ENCODE measurements at regions not wholly inside any gene's neighbourhood (a gene's known extent, or its start where the extent isn't known, plus 50 kb on each side); places are given as distances from the start of the nearest gene placed in this dataset.
A peak's percentile ranks its signal among the peaks of the same experiment; 100 is the strongest.
"Not testable (repeated sequence)": the region's sequence is repeated elsewhere in the genome, so short reads cannot be mapped to it uniquely, and the experiment has no call there.

DNA sequence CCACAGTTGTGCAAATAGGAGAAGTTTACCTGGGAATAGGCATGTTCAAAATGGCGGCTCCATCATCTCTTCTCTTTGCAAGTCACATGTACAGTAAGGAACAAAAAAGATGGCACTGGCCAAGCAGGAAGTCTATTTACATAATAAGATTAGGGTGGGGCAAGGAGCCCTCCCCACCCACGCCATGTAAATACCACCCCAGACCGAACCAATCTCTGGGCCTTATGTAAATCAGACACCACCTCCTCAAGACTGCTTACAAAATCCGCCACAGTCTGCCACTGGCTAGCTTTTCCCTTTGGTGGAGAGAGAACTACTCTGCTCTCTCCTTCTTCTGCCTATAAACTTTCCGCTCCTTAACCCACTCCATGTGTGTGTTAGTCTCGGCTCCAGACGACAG, 1496.3 kb downstream of the REEP3 start:
- intact Hi-C loops (cut with DNase I): no loop called here
- peak in 1 of 10 donors; percentile 26 for DNase-seq

DNA sequence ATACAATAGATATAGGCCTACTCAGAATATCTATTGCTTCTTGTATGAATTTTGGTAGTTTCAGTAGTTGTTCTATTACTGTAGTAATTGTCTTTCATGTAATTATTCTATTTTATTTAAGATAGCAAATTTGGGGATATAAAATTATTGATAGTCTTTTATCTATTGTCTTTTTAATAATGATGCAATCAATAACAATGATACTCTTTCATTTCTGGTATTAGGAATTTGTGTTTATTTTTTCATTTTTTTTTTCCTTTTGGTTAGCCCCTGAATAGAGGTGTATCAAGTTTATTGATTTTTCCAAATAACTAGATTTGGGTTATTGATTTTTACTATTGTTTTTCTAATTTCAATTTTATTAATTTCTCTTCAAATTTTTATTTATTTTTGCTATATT, 1503.7 kb downstream of the REEP3 start:
- DNase-seq: no peak

DNA sequence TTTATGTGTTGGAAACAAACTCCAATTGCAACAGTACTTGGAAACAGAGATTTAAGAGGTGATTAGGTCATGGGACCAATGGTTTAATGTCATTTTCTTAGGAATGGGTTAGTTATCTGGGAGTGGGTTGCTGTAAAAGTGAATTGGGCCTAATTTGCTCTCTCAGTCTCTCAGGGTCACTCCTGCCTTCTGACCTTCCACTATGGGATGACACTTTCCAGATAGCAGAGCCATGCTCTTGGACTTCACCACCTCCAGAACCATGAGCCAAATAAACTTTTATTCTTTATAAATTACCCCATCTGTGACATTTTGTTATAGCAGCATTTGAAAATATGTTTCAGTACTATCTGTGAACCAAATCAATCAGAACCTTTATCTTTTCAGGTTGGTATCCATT, 1509.1 kb downstream of the REEP3 start:
- intact Hi-C loops (cut with DNase I): no loop called here
- no peak for DNase-seq

More for the DNA sequence above, 1503.7 kb downstream of the REEP3 start:
- intact Hi-C loops (cut with DNase I): no loop called here

DNA sequence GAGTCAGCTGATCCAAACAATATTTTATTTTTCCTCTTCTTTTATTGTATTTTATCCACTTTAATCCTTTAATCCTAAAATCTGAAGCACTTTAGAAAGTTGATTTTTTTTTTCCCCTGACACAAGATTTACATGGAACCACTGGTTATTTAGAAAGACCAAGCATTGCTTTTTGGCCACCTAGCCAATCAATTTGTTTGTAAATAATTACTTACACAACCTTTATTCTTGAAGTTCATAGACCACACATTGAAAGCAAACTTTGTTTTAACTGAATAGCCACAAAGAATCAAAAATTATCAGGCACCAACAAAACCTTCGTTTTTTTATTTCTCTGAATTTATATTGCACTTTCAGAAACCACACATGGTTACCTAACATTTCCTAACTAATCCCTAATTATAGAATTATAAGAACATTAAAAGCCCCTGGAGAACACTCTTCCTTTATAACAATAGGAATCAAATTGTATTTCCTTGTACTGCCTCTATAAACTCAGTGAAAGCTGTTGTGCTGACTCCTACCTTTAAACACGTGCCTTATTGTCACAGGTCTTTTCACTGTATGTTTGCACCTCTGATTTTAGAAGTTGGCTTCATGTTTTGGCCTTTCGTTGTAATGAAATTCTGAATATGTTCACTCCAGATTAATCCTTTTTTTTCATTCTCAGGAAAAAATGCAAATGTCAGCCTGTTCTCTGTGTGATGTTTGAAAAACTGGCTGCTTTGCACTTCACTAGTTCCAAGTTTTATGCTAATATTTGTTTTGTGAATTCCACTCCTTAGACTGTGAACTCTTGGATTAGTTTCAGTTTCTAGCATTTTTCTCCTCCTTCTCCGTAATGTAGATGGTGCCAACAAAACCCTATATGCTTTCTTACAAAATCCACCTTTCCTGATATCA, 1511.9 kb downstream of the REEP3 start:
- DNase-seq: no peak

DNA sequence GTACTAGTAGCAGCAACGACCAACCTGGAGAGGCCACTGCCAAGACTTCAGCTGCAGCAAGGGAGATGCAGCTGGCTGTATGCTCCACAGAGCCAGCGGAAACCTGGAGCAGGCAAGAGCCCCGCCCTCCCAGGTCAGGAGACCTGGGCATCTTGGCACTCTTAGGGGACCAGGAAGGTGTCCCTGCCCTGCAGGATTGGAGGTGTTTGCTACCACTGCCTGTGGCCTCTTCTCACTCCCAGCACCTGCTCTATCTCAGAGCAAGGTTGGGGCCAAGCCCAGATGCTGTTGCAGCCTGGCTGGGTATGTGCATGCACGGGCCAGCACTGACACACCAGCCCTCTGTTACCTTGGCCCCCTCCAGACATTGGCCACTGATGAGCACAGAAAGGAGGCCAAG, 1512.8 kb downstream of the REEP3 start:
- intact Hi-C loops (cut with DNase I): no loop called here
- DNase-seq: peak in 2 of 10 donors; percentile 31 to 57

More for the DNA sequence above, 1511.9 kb downstream of the REEP3 start:
- intact Hi-C loops (cut with DNase I): no loop called here

DNA sequence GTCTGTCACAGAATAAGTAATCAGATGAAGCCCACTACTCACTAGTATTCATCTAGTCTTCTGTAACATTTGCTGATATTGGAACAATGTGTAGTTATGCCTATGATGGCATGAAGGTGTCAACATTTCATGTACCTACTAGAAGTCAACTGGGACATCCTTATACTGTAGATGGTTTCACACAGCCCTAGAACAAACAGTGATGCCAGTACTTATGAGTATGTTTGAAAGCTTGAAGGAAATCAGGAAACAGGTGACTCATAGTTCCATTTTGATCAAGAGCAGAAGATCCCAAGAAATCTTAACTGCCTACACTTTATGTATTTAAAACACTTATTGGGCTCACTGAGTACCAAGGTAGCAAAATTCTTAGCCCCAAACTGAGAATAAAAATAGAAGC, 1519.6 kb downstream of the REEP3 start:
- DNase-seq: no peak
- intact Hi-C loops (cut with DNase I): no loop called here

DNA sequence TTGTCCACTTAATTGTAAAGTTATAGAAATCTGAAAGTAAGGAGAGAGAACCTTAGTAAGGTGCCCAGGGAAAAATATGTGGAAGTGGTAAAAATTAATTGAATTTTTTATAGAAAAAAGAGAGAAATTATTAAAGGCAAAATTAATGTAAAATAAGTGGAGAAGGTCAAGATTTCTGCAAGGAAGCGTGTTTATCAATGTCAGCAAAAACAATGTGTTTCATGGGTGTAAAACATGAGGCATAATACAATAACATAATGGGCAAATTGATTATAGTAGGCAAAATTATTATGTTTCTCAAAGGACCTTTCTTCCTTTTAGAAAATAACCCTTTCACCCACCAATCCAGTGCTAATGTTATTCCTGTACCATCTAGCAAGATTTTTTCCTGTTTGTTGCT, 1520.1 kb downstream of the REEP3 start:
- no peak for DNase-seq
- intact Hi-C loops (cut with DNase I): no loop called here

DNA sequence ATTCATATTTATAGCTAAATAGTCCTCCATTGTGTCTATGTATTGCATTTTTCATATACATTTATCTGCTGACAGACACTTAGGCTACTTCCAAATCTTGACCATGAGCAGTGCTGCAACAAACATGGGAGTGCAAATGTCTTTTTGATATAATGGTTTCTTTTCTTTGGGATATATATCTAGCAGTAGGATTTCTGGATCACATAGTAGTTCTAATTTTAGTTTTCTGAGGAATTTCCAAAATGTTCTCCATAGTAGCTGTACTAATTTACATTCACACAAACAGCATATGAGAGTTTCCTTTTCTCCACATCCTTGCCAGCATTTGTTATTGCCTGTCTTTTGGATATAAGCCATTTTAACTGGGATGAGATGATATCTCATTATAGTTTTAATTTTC, 1521.3 kb downstream of the REEP3 start:
- intact Hi-C loops (cut with DNase I): no loop called here
- DNase-seq: no peak

DNA sequence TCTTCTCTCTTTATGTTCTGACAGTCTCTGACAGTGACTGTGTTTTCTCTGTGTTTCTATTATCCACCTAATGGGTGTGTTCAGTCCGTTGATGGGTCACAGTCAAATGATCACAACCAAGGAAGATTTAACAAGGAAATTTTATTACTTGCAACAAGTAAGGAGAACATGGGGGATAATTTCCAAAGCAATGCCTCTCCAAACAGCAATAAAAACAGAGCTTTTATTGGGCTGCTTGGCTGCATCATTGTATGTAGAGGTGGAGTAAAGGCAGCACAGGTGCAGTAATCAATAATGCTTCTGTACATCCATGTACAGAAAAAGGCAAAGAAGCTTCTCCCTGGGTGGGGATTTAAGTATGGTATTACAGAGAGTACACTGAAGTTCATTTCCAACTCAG, 1525.6 kb downstream of the REEP3 start:
- no peak for DNase-seq
- intact Hi-C loops (cut with DNase I): no loop called here

DNA sequence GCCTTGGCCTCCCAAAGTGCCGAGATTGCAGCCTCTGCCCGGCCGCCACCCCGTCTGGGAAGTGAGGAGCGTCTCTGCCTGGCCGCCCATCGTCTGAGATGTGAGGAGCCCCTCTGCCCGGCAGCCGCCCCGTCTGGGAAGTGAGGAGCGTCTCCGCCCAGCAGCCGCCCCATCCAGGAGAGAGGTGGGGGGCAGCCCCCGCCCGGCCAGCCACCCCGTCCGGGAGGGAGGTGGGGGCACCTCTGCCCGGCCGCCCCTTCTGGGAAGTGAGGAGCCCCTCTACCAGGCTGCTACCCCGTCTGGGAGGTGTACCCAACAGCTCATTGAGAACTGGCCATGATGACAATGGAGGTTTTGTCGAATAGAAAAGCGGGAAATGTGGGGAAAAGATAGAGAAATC, 1530.9 kb downstream of the REEP3 start:
- DNase-seq: peak in 1 of 10 donors; percentile 44
- intact Hi-C loops (cut with DNase I): not testable (repeated sequence)

DNA sequence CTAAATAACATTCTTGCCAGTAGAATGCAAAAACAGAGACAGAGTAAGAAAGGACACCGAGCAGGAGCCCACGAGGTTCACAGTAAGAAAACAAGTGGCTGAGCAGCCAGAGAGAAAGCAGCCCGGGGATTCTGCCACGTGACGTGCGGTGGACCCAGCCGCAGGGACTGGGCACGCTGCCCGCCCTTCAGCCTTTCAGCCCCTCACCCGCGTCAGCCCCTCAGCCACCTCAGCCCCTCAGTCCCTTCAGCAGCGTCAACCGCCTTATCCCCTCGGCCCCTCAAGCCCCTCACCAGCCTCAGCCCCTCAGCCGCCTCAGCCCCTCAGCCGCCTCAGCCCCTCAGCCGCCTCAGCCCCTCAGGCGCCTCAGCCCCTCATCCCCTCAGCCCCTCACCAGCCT, 1532.2 kb downstream of the REEP3 start:
- intact Hi-C loops (cut with DNase I): not testable (repeated sequence)
- DNase-seq: peak in 1 of 10 donors; percentile 48

DNA sequence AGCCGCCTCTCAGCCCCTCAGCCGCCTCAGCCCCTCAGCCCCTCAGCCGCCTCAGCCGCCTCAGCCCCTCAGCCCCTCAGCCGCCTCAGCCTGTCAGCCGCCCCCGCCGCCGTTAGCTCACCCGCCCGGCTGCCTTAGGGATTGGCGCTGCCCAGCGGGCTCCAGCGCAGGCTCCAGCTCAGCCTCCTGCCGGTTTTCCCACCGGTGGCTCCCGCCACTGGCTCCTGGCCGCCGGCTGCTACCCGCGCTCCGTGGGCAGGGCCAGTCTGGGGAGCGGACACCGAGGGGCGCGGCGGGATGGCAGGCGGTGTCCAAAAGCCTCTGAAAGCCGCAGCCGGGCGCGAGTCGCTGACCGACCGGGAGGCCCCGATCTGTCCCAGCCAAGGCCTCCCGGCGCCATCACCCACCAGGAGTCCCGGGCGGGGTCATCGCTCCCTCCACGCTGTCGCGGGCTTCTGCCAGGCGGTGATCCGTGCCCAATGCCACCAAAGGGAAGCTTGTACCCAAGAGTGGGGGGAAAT, 1532.7 kb downstream of the REEP3 start:
- DNase-seq: peak in 2 of 10 donors; percentile 47 to 62
- intact Hi-C loops (cut with DNase I): not testable (repeated sequence)

DNA sequence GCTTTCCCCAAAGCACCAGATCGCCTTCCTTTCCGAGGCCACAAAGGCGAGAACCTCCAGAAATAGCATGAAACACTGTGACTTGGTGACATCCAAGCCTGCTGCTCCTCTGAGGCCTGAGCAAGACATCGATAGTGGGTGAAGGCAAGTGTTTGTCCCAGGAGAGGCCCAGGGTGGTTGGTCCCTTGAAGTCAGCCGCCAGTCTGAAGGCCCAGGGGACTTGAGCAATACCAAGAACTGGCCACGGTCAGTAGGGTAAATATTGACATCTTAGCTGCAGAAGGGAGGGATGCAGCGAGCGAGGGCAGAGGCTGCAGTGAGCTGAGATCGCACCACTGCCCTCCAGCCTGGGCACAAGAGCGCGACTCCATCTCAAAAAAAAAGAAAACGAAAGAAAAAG, 1533.5 kb downstream of the REEP3 start:
- intact Hi-C loops (cut with DNase I); DNase-seq: not testable (repeated sequence)

DNA sequence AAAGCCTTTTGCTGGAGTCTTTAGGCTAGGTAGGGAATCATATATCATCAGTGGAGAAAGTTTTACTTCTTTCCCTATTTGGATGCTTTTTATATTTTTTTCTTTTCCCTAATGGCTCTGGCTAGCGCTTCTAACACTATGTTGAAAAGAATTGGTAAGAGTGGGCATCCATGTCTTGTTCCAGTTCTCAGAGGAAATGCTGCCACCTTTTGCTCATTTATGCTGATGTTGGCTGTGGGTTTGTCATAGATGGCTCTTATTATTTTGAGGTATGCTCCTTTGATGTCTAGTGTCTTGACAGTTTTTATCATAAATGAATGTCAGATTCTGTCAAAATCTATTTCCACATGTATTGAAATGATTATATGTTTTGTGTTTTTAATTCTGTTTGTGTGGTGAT, 1544.1 kb downstream of the REEP3 start:
- no peak for DNase-seq
- intact Hi-C loops (cut with DNase I): no loop called here

DNA sequence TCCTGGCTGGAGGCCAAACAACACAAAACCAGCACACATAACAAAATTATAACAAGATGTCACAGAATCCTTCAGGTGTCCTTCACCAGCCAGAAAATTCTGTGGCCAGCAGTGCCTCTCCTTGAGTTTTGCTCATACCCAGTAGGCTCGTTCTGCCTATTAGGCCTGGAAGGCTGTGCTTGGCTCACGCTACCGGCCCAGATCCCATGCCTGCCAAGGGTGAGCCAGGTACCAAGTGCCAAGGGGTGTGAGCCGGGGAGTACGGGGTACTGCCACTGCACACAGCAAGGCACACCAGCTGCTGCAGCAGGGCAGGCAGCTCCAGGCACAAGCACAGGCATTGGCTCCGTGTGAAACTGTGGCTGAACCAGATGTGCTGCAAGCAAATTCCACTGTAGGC, 1562.0 kb downstream of the REEP3 start:
- intact Hi-C loops (cut with DNase I): no loop called here

DNA sequence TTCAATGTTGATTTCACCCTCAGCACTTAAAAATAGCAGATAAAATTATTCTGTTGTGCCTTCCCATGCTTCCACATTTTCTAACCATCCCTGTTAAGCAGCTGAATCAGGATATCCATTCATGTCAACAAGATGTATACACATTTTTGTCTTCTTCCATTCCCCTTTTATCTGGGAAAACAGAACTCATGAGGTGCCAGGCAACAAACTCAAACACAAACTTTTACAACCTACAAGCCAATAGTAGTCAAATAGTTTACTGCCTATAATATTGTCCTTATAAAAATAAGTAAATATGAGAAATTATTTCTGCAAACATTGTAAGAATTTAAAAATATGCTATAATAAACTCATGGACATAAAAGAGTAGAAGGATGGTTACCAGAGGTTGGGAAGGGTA, 1569.8 kb downstream of the REEP3 start:
- DNase-seq: no peak
- intact Hi-C loops (cut with DNase I): no loop called here

More for the DNA sequence above, 1562.0 kb downstream of the REEP3 start:
- DNase-seq: peak in 1 of 10 donors; percentile 55

DNA sequence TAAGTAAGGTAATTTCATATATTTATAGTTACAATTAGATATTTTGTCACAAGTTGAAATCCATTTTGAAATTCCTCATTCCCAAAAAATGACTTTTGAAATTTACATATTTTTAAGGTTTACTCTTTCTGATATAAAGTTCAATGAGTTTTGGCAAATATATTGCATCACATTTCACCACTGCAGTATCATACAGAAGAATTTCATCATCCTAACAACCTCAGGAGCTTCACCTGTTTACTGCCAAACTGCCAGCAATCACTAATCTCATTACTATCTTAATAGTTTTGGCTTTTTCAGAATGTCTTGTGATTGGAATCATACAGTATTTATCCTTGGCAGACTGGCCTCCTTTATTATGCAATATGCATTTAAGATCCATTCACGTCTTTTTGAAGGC, 1578.9 kb downstream of the REEP3 start:
- DNase-seq: no peak
- intact Hi-C loops (cut with DNase I): no loop called here

DNA sequence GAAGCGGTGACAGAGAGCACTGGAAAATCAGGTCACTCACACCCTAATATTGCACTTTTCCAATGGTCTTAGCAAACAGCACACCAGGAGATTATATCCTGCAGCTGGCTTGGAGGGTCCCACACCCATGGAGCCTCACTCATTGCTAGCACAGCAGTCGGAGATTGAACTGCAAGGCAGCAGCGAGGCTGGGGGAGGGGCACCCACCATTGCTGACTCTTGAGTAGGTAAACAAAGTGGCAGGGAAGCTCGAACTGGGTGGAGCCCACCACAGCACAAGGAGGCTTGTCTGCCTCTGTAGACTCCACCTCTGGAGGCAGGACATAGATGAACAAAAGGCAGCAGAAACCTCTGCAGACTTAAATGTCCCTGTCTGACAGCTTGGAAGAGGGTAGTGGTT, 1579.7 kb downstream of the REEP3 start:
- intact Hi-C loops (cut with DNase I): not testable (repeated sequence)
- peak in 2 of 10 donors; percentile 57 to 61 for DNase-seq

DNA sequence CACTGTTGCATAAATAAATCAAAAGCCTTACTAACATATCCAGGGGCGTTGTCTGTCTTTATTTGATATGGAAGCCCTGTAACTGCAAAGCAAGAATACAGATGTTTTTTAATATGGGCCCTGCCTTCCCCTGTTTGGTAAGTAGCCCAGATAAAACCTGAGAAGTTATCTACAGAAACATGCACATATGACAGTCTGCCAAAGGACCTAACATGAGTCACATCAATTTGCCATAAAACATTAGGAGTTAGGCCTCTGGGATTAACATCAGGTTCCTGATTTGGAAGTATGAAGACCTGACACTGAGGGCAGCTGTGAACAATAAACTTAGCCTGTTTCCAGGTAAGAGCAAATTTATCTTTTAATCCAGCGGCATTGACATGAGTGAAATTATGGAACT, 1588.8 kb downstream of the REEP3 start:
- no peak for DNase-seq
- intact Hi-C loops (cut with DNase I): no loop called here

DNA sequence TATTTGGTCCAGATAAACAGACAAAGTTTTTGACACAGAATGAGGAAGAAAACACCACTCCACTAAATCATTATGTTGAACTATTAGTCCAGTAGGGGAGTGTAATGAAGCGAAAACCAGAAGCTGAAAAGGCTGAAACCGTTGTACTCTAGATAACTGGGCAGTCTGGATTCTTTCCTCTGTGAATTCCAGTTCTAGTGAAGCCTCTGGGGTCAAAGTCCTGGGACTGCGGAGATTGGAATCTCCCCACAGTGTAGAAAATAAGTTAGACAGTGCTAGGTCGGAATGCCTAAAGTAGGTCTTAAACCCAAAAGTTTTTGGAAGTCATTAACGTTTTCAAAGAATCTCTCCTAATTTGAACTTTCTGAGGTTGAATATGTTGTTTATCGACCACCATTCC, 1589.9 kb downstream of the REEP3 start:
- intact Hi-C loops (cut with DNase I); DNase-seq: not testable (repeated sequence)

DNA sequence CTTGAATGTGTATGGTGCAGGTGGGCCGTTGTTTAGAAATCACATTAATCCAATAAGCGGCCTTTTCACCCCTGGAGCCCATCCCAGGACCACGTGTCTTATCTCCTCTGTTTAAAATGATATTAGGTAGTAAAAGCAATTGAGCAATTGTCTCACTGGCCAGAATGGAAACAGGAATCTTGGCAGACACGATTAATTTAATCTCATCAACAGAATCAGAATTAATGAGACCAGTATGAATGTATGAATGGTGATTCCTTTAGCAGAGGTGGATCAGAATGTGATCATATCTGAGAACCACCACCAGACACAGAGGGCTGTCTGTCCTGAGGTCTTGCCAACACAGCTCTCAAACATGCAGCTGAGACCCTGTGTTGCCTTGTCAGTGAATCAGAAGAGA, 1591.4 kb downstream of the REEP3 start:
- DNase-seq: no peak
- intact Hi-C loops (cut with DNase I): no loop called here

DNA sequence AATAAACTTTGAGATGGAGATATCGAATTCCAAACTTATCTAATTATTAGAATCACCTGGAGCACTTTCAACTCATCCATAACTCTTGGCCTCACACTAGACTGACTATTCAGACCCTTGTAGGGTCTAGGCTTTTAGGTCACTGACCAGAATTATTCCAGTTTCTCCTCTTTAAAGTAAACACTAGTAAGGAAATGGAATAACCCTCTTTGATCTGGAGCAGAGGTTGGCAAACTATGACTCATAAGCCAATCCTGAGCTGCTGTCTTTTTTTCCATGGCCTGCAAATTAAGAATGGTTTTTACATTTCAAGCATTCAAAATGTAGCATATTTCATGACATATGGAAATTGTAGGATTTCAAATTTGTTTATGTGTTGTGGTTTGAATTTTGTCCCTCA, 1601.9 kb downstream of the REEP3 start:
- intact Hi-C loops (cut with DNase I): no loop called here
- no peak for DNase-seq

Data from posterior cingulate gyrus (tissue), 11 donors.